Ascending aorta (tissue), 2 donors: ENCODE measurements at regions not wholly inside any gene's neighbourhood (a gene's known extent, or its start where the extent isn't known, plus 50 kb on each side); places are given as distances from the start of the nearest gene placed in this dataset.

Source experiments
- DNase-seq, 2 donors: peaks; one replicate each; pipeline ENCODE4 v3.0.0-alpha.2; 2019; ENCODE audit warnings: low spot score in 2 of 2
- H3K27ac ChIP-seq, 2 donors: fragments of 200-600 bp; sonication (generic); one replicate each; pipeline ENCODE4 v1.5.1; 2016 to 2017; ENCODE audit warnings: mild to moderate bottlenecking in 1 of 2
- H3K27me3 ChIP-seq: fragments of 200-600 bp; sonication (generic); one replicate; pipeline ENCODE4 v1.5.1; 2017
- H3K36me3 ChIP-seq, 2 donors: fragments of 200-600 bp; sonication (generic); one replicate each; pipeline ENCODE4 v1.5.1; 2016
- H3K4me1 ChIP-seq, 2 donors: fragments of 200-600 bp; sonication (generic); one replicate each; pipeline ENCODE4 v1.5.1; 2016 to 2017; ENCODE audit warnings: mild to moderate bottlenecking in 1 of 2
- H3K4me3 ChIP-seq, 2 donors: fragments of 200-600 bp; sonication (generic); one replicate each; pipeline ENCODE4 v1.5.1; 2016 to 2017; ENCODE audit warnings: mild to moderate bottlenecking in 1 of 2
- H3K9me3 ChIP-seq, 2 donors: fragments of 200-600 bp; sonication (generic); one replicate each; pipeline ENCODE4 v1.5.1; 2016
- CTCF ChIP-seq, 3 experiments: fragments of 200-600 bp in 2 of 3; fragments of 450-650 bp in 1 of 3; sonication (generic) in 2 of 3; IDR thresholded peaks; one replicate each; pipeline ENCODE4 v1.5.1; 2016 to 2019; ENCODE audit warnings: antibody characterized with exemption in 3 of 3, mild to moderate bottlenecking in 1 of 3, moderate library complexity in 1 of 3
- intact Hi-C: fragments of 100-400 bp; cut with DNase I; formaldehyde crosslinking; loops from one replicate; pipeline ENCODE4 v1.15.1; 2023

- no peak for TF ChIP-seq CTCF (IDR thresholded peaks at IDR 0.05)
- intact Hi-C loops, result no loop called here
- H3K27ac ChIP-seq, result no peak overlapping the region
Observed at GRCh38 chr5:8828596-8829322, 717.1 kb downstream of the SEMA5A start.

GRCh38 chr5:8829323-8830029 is 716.4 kb downstream of the SEMA5A start:
- TF ChIP-seq CTCF (IDR thresholded peaks at IDR 0.05), result no peak
- H3K36me3 ChIP-seq, result no peaks in the 10 kb centered on the region
- no peak overlapping the region for H3K4me3 ChIP-seq
- no peak for DNase-seq
- H3K27me3 ChIP-seq, result no peaks in the 10 kb centered on the region
- H3K4me1 ChIP-seq, result no peaks in the 10 kb centered on the region
- H3K27ac ChIP-seq, result no peak overlapping the region
- intact Hi-C loops, result no loop called here
- H3K9me3 ChIP-seq, result no peaks in the 10 kb centered on the region

More at GRCh38 chr5:8828596-8829322, 717.1 kb downstream of the SEMA5A start:
- Histone ChIP-seq H3K4me1 (no peaks in the 10 kb centered on the region), H3K9me3 (no peaks in the 10 kb centered on the region), H3K27me3 (no peaks in the 10 kb centered on the region), H3K4me3 (no peak overlapping the region), H3K36me3 (no peaks in the 10 kb centered on the region)
- no peak for DNase-seq

- DNase-seq, result no peak
- Histone ChIP-seq H3K36me3 (no peaks in the 10 kb centered on the region), H3K4me3 (no peak overlapping the region), H3K27ac (no peak overlapping the region), H3K9me3 (no peaks in the 10 kb centered on the region), H3K27me3 (no peaks in the 10 kb centered on the region), H3K4me1 (no peaks in the 10 kb centered on the region)
- TF ChIP-seq CTCF (IDR thresholded peaks at IDR 0.05), result no peak
- intact Hi-C loops, result no loop called here
Observed at GRCh38 chr5:8831251-8831650, 714.6 kb downstream of the SEMA5A start.

- H3K4me1 ChIP-seq, result no peaks in the 10 kb centered on the region
- intact Hi-C loops, result no loop called here
- no peaks in the 10 kb centered on the region for H3K27me3 ChIP-seq
- no peaks in the 10 kb centered on the region for H3K36me3 ChIP-seq
- no peak overlapping the region for H3K4me3 ChIP-seq
- H3K27ac ChIP-seq, result no peak overlapping the region
- DNase-seq, result no peak
- no peak for TF ChIP-seq CTCF (IDR thresholded peaks at IDR 0.05)
- H3K9me3 ChIP-seq, result no peaks in the 10 kb centered on the region
Observed at GRCh38 chr5:8831854-8832253, 714.0 kb downstream of the SEMA5A start.

GRCh38 chr5:8839361-8840055 is 706.4 kb downstream of the SEMA5A start:
- intact Hi-C loops, result no loop called here
- TF ChIP-seq CTCF (IDR thresholded peaks at IDR 0.05), result no peak
- Histone ChIP-seq H3K9me3 (no peaks in the 10 kb centered on the region), H3K4me3 (no peak overlapping the region), H3K27ac (no peak overlapping the region), H3K4me1 (no peaks in the 10 kb centered on the region), H3K36me3 (no peaks in the 10 kb centered on the region), H3K27me3 (no peaks in the 10 kb centered on the region)
- DNase-seq, result no peak
